NCI-H524 treated with DMSO at 0.1 percent for 48 hours (cell line): ENCODE measurements at regions not wholly inside any gene's neighbourhood (a gene's known extent, or its start where the extent isn't known, plus 50 kb on each side); places are given as distances from the start of the nearest gene placed in this dataset.
"Not testable (repeated sequence)": the region's sequence is repeated elsewhere in the genome, so short reads cannot be mapped to it uniquely, and the experiment has no call there.

Source experiments
- DNase-seq: peaks from one replicate; lab custom pipeline; 2025; lab: John Stamatoyannopoulos, UW

DNA sequence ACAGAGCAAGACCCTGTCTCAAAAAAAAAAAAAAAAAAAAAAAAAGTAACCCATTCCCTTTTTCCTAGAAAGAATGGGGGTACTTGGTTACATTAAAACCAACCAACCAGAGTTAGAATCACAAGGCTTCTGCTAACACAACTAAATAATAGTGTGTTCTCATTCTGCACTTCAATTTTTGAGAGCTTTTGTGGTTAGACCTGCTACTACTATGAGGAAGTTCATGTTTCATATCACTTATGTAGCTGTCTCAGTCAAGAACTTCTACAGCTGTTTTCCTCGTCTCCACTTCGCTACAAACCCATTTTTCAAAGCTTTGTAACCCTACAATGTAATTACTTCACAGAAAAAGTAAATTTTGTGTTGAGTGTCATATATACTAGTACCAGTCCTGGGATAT, 58.3 kb downstream of the PDHA2 start:
- DNase-seq: no peak

DNA sequence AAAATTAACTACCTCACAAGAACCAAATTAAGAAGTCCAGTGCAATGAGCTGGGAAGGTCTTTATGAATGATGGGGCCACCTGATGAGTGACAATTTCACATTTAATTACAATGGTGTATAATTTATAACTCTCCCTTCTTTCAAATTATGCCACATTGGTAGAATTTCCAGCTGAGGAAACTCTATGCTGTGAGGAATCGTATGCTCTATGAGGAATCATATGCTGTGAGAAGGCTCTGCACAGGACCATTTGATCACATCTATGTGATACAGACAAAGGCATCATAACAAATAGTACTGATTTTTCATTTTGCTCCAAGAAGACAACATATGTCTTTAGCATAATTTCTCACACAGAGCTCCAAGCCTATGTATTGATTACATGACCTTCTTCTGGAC, 69.3 kb downstream of the PDHA2 start:
- DNase-seq: no peak

DNA sequence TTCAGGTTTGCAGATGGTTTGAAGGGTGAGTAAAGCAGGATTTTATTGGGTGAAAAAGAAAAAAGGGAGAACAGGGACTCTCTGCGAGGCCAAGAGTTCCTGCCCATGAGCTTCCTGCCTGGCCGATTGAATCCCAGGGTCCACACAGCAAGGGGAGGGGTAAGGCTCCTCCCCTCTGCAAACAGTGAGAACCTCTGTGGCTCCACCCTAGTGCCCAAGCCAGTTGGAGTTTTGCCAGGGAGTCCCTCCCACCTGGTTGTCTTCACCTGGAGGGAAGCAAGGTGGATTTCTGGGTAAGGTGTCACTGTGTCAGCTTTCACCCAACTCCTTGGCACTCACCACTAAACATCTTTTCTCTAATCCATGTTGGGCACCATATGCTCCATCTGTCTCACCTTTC, 70.9 kb downstream of the PDHA2 start:
- no peak for DNase-seq

DNA sequence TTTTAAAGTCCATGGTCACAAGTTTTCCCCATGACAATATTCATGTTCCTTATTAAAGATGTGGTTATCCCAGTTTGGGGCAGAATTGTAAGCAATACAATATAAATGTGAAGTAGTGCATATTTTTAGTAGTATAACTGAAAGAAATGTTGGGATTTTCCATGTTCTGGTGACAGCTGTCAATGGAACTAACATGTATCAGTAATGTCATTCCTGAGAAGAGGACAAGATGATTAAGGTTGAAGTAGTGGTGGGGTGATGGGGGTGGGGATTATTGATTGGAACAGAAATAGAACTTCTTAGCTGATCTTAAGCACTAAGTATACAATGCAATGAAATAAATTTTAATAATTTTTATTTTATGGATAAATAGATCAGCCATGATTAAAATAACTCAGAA, 81.6 kb downstream of the PDHA2 start:
- no peak for DNase-seq

- no peak for DNase-seq
These were observed 89.7 kb downstream of the PDHA2 start for GRCh38 chr4:95929448-95930064.

GRCh38 chr4:95939141-95939540, 99.2 kb downstream of the PDHA2 start:
- DNase-seq: no peak

GRCh38 chr4:95949136-95949765, 109.4 kb downstream of the PDHA2 start:
- no peak for DNase-seq

GRCh38 chr4:95949808-95950207, 109.9 kb downstream of the PDHA2 start:
- no peak for DNase-seq

DNA sequence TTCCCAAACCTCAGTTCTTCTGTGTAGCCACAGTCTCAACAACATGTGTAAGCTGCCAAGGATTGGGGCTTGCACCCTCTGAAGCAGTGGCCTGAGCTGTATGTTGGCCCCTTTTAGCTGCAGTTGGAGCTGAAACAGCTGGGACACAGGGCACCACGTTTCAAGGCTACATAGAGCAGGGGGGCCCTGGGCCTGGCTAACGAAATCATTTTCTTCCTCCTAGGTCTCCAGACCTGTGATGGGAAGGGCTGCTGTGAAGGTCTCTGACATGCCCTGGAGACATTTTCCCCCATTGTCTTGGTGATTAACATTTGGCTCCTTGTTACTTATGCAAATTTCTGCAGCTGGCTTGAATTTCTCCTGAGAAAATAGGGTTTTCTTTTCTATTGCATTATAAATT, 112.6 kb downstream of the PDHA2 start:
- not testable (repeated sequence) for DNase-seq

GRCh38 chr4:95956094-95956493, 116.2 kb downstream of the PDHA2 start:
- no peak for DNase-seq

GRCh38 chr4:95957054-95957453, 117.2 kb downstream of the PDHA2 start:
- no peak for DNase-seq

GRCh38 chr4:95957759-95958158, 117.9 kb downstream of the PDHA2 start:
- no peak for DNase-seq

- no peak for DNase-seq
These were observed 119.3 kb downstream of the PDHA2 start for GRCh38 chr4:95959182-95959581.

DNA sequence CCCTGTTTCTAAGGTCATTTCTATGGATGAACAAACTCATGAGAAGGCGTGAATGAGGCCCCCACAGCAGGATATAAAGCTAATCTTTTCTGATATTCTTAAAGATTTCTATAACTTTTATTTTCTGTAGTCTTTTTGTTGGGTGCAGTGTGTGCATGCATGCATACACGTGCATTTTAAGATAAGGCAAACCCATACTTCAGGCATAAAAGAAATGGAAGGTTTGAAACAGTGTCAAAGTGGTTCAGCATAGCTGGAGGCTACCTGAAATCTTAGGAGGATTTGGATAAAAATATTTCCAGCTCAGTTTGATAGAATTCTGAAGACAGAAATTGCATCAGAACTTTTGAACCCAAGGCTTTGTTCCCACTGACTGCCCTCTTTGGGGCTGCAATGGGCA, 119.7 kb downstream of the PDHA2 start:
- no peak for DNase-seq

DNA sequence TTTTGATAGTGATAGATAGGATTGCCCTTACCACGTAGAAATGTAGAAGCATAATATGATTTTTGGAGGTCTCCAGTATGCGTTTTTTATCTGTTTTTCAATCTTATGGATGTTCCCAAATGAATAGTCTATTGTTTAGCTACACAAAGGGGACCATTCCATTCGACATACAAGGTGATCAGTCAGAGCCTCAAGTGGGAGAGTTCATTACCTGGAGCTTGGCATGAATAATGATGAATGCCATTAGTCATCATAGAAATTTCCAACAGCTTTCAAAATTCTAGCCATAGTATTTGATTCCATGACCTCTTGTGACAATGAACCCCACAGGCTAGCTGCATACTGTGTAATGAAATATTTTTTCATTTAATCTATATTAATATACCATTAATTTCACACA, 123.6 kb downstream of the PDHA2 start:
- DNase-seq: no peak

- DNase-seq: no peak
These were observed 140.3 kb downstream of the PDHA2 start for GRCh38 chr4:95979961-95980876.

DNA sequence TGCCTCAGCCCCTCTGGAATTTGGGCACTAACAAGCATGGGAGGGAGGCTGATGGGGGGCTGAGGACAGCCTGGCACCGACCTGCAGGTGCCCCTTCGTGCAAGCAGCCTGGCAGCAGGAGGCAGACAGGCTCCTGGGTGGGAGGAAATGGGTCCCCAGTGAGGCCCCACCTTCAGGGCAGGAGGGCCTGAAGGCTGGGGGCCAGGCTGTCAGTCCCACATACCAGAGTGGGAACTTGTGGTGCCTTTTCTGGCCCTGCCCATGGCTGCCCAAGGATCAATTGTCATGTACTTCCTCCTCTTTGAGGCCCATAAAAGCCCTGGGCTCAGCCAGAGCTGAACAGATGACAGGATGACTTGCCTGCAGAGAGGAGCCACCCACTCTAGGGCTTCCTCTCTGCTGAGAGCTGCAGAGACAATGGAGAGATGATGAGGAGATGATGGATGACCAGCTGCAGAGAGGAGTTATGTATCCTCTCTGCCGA, 141.0 kb downstream of the PDHA2 start:
- no peak for DNase-seq

DNA sequence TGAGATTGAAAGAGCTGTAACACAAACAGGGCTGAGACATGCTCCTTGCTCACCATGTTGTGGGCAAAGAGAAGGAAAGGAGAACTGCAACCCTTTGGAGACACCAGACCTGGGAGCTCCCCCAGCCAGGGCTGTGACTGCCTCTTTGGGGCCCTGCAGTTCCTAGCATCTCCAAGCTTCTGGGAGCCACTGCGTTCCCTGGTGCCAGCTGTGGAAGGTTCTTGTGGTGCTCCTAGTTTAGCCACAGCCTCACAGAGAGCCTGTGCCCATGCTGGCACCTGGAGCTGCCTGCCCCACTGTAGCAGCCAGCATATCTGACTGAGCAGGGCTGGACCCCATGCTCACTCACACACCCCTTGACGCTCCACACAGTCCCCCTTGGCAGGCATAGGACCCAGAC, 141.7 kb downstream of the PDHA2 start:
- no peak for DNase-seq

- no peak for DNase-seq
These were observed 142.6 kb downstream of the PDHA2 start for GRCh38 chr4:95982516-95982915.

DNA sequence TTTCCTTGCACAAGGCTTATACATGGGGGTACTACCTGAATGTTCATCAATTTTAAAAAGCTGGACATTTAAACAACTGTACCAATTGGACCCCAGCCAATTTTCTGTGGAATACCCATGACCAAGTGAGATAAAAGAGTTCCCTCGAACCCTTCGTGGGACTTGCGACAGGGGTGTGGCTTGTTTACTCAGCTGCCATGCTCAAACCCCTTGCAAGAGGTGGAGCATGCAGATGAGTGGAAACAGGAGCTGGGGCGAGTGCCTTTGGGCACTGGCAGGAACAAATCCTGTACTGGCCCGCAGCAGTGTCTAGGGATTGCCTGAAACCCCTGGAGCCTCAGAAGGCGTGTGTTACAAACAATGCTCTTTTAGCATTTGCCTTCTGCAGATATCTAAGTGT, 144.2 kb downstream of the PDHA2 start:
- DNase-seq: no peak

- no peak for DNase-seq
These were observed 145.2 kb downstream of the PDHA2 start for GRCh38 chr4:95985051-95985450.

DNA sequence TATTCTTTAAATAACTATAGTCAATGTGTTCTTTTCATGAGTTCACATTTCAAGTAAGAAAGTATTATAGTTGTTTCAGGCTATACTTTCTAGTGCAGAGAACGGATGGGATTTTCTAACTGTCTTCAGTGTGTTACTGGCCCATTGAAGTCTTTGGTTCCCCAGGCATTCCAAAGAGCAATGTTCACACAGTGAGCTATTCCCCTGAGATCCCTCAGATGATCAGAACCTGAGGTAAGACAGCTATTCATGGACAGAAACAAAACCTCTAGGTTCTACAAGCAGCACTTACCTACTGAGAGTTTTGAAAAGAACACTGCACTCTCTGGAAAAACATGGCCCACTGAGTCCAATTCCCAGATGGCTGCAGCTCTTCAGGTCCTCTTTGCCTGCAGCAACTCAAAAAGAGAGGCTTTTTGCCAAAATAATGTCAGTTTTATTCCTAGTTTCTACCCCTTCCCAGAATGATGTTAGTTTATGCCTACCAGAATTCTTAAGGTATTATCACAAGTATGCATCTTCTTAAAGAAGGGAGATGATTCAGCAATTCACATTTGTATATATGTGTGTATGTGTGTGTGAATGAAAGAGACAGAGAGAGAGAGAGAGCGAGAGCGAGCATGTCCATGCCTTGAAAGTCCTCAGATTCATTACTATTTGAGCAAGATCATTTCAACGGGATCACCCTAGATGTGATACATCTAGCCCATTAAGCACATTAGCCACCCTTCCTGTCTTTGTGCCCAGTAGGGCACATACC, 146.1 kb downstream of the PDHA2 start:
- DNase-seq: no peak
